Stromal cell of bone marrow (primary cell): ENCODE measurements at regions not wholly inside any gene's neighbourhood (a gene's known extent, or its start where the extent isn't known, plus 50 kb on each side); places are given as distances from the start of the nearest gene placed in this dataset.
"Not testable (repeated sequence)": the region's sequence is repeated elsewhere in the genome, so short reads cannot be mapped to it uniquely, and the experiment has no call there.

Experiments used
- DNase-seq: peaks from one replicate; pipeline ENCODE4 v3.0.0-alpha.2; 2012; ENCODE audit warnings: low read depth

DNA sequence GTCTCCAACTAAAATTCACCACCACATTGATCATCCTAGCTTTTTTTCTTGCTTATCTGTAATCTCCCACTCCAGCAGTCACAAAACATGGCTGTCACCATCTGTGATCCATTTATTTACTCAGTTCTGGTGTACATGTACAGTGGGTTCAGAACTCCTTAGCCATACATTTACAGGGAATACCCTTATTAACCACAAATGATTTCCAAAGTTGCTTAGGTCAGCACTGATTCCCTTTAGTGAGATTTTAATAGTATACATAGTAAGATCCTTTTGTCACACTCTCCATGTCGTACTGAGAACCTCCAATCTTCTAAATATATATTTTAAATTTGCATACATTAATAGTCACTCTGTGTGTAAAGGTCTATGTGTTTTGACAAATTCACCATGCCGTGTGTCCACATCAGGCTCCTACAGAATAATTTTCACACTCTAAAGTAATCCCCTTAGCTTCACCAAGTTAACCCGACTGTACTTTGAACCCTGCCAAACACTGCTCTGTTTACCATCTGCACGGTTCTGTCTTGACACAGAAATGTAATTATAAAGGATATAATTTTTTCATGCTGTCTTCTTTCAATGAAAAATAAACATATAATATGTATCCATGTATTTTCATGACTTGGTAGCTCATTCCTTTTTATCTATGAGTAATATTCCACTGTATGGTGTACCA is 473.6 kb upstream of the ZP4 start:
- no peak for DNase-seq

DNA sequence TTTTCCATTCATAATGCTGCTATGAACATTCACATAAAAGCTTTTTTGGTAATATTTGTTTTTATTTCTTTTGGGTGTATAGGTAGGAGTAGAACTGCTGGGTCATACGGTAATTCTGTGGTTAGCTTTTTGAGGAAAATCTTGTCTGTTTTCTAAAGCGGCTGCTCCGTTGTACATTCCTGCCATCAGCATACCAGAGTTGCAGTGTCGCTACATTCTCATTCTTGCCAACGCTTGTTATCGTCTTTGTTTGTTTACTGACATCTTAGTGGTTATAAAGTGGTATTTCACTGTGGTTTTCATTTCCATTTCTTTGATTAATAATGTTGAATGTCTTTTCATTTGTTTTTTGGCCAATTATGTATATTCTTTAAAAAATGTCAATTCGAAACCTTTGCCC is 469.8 kb upstream of the ZP4 start:
- no peak for DNase-seq

- no peak for DNase-seq
These were observed 459.7 kb upstream of the ZP4 start for GRCh38 chr1:238350471-238350870.

DNA sequence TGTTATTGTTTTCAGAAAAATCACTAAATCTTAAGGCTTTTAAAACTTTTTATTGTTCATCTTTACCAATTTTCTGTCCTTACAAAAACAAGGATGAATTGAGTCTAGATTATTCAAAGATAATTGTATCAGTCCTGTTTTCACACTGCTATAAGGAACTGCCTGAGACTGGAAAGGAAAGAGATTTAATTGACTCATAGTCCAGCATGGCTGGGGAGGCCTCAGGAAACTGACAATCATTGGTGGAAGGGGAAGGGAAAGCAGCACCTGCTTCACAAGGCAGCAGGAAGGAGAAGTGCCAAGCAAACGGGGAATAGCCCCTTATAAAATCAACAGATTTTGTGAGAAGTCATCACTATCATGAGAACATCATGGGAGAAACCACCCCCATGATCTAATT is 455.6 kb upstream of the ZP4 start:
- no peak for DNase-seq

- DNase-seq: no peak
These were observed 455.1 kb upstream of the ZP4 start for GRCh38 chr1:238345837-238346236.

DNA sequence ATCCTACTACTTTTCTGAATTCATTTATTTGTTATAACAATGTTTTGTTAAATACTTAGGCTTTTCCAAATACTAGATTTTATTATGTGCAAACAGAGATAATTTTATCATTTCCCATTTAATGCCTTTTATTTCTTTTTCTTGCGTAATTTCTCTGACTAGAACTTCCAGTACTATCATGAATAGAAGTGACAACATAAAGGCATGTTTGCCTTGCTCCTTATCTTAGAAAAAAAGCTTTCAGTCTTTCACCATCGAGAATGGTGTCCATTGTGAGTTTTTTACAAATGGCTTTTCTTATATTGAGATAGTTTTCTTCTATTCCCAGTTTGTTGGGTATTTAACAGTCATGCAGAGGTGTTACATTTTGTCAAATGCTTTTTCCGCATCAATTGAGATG is 453.1 kb upstream of the ZP4 start:
- DNase-seq: no peak

DNA sequence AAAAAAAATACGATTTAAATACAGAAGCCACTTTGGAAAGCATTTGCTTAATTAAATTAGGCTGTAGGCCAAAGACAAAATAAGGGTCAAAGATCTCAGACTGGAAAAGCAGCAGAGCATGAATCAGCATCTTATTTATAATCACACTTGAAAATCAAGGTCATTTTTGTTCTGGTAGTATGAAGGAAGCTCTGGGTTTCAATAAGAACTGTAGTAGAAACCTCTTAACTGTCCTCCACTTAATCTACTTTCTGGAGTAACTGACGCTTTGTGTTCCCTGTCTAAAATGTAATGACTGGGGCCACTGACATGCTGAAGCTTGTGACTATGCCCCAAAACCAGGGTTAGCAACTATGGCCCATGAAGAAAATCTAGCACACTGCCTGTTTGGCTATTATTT is 450.7 kb upstream of the ZP4 start:
- DNase-seq: no peak

- DNase-seq: no peak
These were observed 450.3 kb upstream of the ZP4 start for GRCh38 chr1:238340989-238341388.

DNA sequence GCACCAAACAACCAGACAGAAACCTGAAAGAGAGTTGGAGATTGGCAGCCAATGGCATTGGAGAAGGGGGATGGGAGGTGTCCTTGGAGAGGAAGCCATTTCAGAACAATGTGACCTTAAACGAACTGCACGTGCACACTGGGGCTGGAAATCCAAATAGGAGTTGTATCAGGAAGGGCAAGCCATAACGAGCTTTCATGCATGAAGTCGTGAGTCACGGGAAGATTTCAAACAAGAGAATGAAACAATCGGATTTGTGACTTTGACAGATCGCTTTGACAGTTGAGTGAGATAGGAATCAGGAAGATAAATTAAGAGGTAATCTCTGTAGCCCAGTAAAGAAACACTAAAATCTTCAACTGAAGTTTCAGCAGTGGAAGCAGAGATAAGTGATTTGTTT is 445.8 kb upstream of the ZP4 start:
- no peak for DNase-seq

- DNase-seq: no peak
These were observed 443.4 kb upstream of the ZP4 start for GRCh38 chr1:238334170-238334569.

- no peak for DNase-seq
These were observed 440.8 kb upstream of the ZP4 start for GRCh38 chr1:238331557-238331956.

DNA sequence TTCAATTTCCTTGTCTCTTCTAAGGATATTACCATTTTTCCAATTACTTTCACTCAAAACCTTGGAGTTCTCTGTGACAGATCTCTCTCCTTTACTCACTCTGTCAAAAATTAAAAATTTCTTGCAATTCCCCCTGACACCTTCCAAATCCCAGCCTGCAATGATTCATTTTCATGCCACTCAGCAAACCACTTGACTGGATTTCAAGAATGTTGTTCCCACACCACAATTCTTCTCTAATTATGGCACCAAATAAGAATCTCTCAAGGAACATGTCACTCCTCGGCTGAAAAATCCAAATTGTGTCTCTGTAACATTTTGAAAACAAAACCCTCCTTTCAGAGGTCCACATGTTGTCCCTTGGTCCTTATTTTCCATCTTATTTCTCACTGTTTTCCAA is 438.9 kb upstream of the ZP4 start:
- no peak for DNase-seq

DNA sequence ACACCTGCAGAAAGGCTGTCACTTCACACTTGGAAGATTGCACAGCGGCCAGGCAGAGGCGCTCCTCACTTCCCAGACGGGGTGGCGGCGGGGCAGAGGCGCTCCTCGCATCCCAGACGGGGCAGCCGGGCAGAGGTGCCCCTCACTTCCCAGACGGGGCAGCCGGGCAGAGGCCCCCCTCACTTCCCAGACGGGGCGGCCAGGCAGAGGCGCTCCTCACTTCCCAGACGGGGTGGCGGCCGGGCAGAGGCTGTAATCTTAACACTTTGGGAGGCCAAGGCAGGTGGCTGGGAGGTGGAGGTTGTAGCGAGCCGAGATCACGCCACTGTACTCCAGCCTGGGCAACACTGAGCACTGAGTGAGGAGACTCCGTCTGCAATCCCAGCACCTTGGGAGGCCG is 436.3 kb upstream of the ZP4 start:
- DNase-seq: not testable (repeated sequence)

DNA sequence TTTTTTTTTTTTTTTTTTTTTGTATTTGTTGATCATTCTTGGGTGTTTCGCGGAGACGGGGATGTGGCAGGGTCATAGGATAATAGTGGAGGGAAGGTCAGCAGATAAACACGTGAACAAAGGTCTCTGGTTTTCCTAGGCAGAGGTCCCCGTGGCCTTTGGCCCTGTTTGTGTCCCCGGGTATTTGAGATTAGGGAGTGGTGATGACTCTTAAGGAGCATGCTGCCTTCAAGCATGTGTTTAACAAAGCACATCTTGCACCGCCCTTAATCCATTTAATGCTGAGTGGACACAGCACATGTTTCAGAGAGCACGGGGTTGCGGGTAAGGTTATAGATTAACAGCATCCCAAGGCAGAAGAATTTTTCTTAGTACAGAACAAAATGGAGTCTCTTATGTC is 435.8 kb upstream of the ZP4 start:
- DNase-seq: not testable (repeated sequence)

DNA sequence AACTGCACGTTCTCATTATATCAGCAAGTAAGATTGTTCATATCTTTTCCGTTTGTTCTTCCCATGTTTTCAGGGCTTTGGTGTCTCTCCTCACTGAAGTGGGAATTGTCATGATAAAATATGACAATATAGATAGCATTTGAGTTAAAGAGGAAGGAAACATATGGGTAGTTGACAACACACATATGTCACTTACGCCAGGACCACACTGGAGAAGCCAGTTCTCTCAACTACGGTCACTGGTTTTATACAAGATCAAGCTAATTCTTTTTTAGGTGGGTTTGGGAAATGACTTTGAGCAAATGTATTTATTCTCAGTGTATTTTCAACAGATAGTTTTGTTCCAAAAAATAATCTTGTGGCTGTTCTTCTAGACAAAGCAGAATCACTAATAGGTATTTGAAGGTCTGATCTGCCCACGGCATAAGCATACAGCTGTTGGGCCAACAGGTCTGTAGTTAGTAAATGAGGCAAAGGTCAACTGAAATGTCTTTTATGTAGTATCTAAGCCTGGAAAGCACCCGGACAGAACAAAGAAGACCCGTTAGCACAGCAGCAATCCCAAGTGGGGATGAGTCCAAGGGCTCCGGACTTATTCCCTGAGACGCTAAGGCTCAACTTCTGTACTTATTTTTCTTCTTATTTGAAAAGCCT is 433.6 kb upstream of the ZP4 start:
- DNase-seq: no peak

GRCh38 chr1:238323490-238323889 is 432.8 kb upstream of the ZP4 start:
- DNase-seq: no peak

GRCh38 chr1:238319957-238320356 is 429.2 kb upstream of the ZP4 start:
- no peak for DNase-seq

DNA sequence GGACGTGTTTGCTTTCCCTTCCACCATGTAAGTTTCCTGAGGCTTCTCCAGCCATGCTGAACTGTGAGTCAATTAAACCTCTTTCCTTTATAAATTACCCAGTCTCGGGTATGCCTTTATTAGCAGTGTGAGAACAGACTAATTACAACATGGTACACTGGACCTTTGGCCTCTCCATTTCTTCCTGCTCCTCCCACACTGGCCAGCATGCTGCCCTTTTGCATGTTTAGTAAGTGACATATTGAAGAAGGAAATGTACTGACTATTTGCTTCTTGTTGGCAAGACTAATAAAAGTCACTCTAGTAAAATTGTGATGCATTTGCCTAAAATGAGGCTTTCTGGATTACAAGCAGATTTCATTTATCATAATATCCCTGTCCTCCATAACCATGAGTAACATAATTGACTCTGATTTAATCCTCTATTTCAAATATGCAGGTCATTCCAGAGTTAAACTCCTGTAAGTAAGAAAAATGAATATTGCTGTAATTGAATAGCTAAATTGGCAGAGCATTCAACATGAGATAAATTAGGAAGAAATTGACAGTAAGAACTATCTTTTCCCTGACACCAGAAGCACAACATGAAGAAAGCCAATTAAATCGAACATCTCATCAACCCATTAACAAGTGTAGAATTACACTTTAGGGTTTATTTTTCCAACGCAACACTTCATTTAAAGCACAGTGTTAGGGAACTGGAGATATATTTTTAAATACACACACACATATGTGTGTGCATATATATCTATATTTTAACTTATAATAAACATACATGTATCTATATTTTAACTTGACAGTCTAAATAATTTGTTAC is 427.8 kb upstream of the ZP4 start:
- no peak for DNase-seq

GRCh38 chr1:238312969-238313368 is 422.2 kb upstream of the ZP4 start:
- DNase-seq: no peak

- no peak for DNase-seq
These were observed 415.7 kb upstream of the ZP4 start for GRCh38 chr1:238306411-238306810.

- no peak for DNase-seq
These were observed 411.9 kb upstream of the ZP4 start for GRCh38 chr1:238302646-238303045.

- DNase-seq: no peak
These were observed 405.6 kb upstream of the ZP4 start for GRCh38 chr1:238296371-238296770.

GRCh38 chr1:238293075-238293474 is 402.4 kb upstream of the ZP4 start:
- no peak for DNase-seq
